ENCODE measurements at regions not wholly inside any gene's neighbourhood (a gene's known extent, or its start where the extent isn't known, plus 50 kb on each side); places are given as distances from the start of the nearest gene placed in this dataset.

DNA sequence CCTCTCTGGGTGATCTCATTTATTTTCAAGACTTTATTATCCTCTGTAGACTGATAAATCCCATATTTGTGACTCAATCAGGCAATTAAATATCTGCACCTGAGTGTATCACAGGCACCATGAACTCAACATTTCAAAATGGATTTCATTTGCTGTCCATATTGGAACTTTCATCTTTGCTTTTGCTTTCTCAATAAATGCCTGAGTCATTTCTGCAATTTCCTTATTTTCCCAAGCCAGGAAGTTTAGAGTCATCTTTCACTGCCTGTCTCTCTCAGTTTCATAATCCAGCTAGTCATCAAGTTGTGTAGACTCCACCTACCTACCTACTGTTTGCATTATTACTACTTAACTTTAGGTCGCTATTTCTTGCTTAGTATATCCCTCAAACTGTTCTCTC is 540.9 kb downstream of the LMO4 start:
- in situ Hi-C loops (cut with MboI; ENCODE audit: low pct_unique_long_range_greater_than_20kb, low sequenced_read_pairs) = no loop called here
- peak; percentile 35 for DNase-seq

DNA sequence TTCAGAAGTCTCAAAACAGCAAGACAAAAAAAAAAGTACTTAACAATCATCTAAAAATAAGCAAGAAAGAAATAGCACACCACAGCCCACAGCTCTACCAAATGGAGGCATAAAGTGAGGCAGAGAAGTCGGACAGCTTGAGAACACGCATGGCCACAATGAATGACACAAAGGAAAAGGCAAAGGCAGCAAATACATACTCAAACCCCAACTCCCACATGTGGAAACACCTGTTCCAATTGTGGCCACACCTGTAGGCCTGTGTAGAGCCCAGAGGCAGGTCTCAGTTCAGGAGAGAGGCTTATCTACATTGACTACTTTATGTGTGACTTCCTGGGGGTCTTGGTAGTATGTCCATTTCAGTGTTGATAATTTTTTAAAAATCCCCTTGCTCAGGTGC is 543.5 kb downstream of the LMO4 start:
- no peak for DNase-seq
- in situ Hi-C loops (cut with MboI; ENCODE audit: low pct_unique_long_range_greater_than_20kb, low sequenced_read_pairs) = no loop called here

DNA sequence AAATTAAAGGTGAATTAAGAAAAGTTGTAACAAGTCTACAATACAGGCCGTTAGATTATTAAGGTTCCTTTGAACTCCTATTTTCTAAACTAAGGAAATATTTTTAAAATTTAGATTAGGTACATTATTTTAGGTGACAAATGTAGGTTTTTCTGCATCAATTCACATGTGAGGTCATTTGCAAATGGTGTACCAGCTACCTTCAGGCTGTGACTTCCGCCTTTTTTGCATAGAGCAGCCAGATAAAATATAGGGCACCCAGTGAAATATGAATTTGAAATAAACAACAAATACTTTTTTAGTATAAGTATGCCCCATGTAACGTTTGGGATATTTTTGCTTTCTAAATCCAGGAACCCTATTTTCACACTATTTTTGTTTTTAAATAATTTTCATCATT is 544.0 kb downstream of the LMO4 start:
- DNase-seq = no peak
- in situ Hi-C loops (cut with MboI; ENCODE audit: low pct_unique_long_range_greater_than_20kb, low sequenced_read_pairs) = no loop called here

DNA sequence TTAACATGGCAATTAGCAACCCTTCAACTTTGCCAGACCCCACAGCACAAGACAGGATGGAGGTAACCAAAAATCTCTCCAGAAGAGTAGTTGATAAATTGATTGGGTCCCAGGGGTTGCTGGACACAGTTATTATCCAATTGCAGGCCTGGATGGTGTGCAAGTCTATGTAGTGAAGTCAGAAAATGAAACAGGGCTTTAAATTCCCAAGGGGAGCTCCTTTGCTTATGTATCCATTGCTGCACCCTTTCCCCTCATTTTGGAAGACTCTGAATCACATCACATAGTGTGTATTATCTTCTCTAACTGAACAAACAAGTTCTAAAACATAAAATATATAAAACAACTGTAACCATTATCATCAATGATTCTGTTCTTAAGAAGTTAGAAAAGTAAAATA is 550.2 kb downstream of the LMO4 start:
- no peak for DNase-seq
- in situ Hi-C loops (cut with MboI; ENCODE audit: low pct_unique_long_range_greater_than_20kb, low sequenced_read_pairs) = no loop called here

DNA sequence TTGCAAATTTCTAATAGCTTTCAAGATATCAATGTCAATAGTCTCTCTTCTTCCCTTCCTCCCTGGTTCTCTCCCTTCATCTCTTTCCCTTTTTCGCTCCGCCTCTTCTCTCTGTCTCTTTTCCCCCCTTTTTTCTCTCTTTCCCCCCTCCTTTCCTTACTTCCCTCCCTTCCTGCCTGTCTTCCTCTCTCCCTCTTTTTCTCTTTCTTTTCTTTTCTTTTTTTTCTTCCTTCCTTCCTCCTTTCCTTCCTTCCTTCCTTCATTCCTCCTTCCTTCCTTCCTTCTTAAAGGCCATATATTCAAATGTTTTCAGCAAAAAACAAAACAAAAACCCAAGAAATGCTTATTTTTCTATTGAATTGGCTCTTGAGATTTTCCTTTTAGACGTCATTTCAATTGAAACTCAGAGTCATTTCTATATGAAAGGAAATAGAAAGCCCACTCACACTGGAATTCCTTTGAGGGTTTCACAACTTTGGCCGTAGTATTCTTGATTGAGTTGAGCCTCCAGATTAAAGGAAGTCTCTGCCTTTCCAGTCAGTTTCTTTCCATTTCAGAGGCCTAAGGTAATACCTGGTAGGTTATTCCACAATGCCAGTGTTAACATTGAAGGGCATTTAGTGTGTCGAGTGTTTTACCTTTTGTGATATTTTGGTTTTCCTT is 551.5 kb downstream of the LMO4 start:
- DNase-seq = no peak
- in situ Hi-C loops (cut with MboI; ENCODE audit: low pct_unique_long_range_greater_than_20kb, low sequenced_read_pairs) = no loop called here

DNA sequence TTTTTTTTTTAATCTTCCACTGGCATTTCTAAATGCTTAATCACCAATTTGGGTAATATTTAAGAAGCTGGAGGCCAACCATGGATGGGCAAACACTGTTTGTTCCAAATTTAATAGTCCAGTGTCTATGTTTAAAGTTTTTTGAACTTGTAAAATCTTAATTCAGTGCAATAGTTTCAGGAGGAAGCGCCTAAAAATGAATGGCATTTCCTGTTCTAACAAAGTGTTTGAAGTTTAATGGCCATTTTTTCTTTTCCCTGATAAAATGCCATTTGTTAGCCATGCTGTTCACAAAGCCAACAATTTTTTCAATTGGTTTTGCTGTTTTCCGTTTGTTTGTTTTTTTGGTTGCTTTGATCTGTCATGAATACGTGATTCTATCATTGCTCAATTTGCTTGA is 552.1 kb downstream of the LMO4 start:
- in situ Hi-C loops (cut with MboI; ENCODE audit: low pct_unique_long_range_greater_than_20kb, low sequenced_read_pairs) = no loop called here
- DNase-seq = no peak

DNA sequence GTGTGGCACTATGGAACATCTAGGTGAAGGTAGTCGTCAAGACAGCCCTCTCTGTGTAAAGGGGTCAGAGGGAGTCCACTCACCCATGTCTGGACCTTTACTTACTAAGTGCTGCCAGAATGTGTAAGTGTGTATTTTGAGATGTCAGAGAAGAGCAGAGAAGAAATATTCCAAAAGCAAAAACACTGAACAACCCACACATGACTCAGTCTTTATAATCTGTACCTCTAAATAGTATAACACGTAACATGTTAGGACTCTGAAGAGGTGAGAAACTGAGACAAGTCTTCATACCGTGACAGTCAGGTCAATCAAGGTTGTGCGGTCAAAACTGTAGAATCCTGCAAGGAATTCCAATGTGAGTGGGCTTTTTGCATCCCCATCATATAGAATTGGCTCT is 555.2 kb downstream of the LMO4 start:
- in situ Hi-C loops (cut with MboI; ENCODE audit: low pct_unique_long_range_greater_than_20kb, low sequenced_read_pairs) = no loop called here
- DNase-seq = no peak

DNA sequence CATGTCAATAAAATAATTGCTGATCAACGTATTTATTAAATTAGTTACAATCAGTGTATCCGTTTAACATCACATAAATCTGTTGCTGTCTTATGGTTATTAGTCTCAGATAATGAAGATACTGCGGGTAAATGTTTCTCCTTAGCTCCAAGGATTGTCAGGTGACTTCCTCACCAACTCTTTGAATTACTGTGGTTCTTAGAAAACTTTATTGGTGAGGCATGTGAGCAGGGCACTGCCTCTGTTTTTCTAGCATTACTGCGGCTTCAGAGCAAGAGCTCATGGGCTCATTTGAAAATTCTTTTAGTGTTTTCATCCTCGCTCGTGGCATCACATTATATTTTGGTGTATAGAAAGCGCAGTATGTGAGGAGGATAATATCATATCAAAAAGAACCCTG is 555.9 kb downstream of the LMO4 start:
- DNase-seq = no peak
- in situ Hi-C loops (cut with MboI; ENCODE audit: low pct_unique_long_range_greater_than_20kb, low sequenced_read_pairs) = no loop called here

DNA sequence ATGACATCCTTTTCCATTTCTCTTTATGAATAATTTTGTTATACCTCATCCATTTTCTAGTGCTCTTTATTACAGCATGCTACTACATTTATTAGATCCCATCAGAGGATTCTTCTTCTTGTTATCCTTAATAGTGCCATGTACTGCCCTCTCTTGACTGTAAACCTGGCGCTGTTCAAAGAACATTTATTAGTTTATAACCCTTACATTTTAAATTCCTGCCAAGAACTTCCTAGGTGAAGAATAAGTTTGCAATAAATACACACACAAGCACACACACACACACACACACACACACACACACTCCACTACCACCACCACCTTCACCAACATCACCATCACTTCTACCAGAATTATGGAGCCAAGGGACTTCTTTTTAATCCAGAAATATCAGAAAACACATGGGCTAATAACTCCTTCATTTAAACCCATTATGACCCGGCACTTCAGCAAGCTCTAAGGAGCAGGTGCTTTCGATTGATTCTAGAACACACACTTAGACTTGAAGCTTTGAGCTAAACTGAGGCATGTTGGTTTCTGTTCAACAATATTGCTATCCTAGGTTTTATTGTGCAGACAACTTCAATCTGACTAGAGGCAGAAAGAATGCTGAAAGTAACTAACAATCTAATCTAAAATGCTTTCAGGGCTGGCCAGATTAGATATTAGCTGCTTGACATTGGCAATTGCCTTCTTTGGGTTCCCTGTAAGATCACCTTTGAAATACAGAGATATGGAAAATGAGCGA is 556.8 kb downstream of the LMO4 start:
- DNase-seq = no peak
- in situ Hi-C loops (cut with MboI; ENCODE audit: low pct_unique_long_range_greater_than_20kb, low sequenced_read_pairs) = no loop called here

DNA sequence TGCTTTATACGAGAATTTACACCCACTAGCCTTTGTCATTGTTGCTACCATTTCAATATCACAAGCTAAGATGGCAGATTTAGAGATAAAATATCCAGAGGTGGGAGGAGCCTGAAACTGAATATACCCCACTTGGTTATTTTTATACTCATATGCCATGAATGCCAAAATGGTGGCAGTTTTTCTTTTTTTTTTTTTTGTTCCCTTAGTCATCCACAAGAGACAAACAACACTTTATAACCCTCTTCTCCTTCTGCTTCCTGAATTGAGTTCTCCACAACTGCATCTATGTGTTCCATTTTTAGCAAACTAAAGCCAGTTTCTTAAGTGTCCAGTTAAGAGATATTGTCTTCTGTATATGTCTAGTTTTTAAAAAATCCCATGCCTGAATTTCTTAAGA is 558.4 kb downstream of the LMO4 start:
- in situ Hi-C loops (cut with MboI; ENCODE audit: low pct_unique_long_range_greater_than_20kb, low sequenced_read_pairs) = no loop called here
- peak; percentile 2 for DNase-seq

DNA sequence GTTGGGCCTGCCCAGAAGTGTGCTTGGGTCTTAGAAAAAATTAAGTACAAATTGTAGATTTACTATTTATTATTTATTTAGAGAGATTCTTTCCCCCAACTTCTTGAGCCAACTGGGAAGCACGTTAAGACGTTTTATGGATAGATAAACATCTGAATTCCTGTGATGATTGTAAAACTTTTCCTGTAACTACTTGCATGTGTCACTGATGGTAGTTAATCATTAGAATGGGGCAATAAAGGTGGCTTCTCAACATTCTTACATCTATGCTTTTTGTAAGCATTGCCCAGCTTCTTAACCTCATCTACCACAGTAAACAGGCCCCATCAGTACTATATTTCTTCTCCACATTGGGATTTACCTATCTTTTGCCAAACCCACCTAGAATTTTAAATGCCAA is 559.8 kb downstream of the LMO4 start:
- no peak for DNase-seq
- in situ Hi-C loops (cut with MboI; ENCODE audit: low pct_unique_long_range_greater_than_20kb, low sequenced_read_pairs) = no loop called here

DNA sequence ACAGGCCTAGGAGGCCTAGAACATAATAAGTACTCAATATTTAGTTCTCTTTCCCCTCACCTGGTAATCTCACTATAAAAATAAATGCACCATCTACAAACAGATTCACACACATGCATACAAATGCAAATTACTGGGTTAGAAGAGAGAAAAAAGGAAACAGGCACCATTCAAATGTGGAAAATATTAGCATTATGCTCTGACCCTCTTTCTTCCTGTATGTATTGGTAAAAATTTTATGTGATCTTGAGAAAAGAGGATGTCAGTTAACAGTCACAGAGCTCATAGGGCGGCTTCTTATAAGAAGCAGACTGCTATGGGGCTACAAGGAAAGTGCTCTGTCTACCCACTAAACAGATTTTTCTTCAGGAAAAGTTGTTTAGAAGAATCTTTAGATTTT is 565.4 kb downstream of the LMO4 start:
- DNase-seq = no peak
- in situ Hi-C loops (cut with MboI; ENCODE audit: low pct_unique_long_range_greater_than_20kb, low sequenced_read_pairs) = no loop called here

DNA sequence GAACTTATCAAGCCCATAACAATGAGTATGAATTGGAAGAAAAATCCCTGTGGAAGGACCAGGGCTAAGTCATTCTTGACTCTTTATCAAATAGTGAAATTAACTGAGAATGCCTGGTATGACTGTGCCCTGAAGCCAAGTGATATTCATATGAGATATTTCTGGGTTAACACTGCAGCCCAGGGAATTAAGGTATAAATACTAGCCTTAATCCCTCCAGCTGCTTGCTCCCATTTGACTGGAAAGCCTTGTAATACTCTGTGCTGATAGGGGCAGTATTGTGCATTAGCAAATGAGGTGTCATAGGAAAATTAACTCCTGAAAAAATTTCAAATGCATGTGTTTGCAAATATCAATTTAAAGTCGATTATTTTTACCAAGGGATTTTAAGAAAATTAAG is 568.8 kb downstream of the LMO4 start:
- in situ Hi-C loops (cut with MboI; ENCODE audit: low pct_unique_long_range_greater_than_20kb, low sequenced_read_pairs) = no loop called here
- DNase-seq = no peak

DNA sequence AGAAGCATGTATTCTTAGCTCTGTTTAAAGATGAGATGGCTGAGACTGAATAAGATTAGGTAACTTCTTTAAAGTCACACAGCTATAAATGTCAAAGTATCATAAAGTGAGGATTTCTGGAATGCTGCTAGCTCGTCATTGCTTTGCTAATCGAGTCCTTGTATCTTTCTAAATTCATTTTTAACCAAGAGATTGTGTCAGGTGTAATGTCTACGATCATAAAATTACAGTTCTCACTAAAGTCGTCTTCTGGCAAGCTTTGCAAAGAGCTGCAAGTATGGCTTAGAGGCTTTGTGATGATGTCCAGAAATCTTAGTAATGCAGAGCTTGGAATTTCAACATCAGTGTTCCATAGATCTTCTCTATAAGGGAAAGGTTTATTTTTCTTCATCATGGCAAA is 569.8 kb downstream of the LMO4 start:
- no peak for DNase-seq
- in situ Hi-C loops (cut with MboI; ENCODE audit: low pct_unique_long_range_greater_than_20kb, low sequenced_read_pairs) = no loop called here

DNA sequence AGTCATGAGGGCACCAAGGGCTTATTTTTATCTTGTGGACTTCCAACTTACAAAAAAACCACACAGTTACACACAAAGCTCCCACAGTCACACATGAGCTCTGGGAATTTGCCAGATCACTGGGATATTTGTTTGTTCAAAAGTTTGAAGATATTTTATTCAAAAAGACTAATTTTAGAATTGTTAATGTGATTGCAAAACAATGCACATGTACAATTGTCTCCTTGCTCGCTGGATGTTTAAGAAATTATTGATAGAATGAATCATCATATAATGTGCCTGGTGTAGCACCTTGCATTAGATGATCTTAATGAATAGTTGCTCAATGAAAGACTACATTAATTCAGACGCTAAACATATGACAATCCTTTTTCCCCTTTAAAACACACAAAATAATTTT is 570.3 kb downstream of the LMO4 start:
- no peak for DNase-seq
- in situ Hi-C loops (cut with MboI; ENCODE audit: low pct_unique_long_range_greater_than_20kb, low sequenced_read_pairs) = no loop called here

DNA sequence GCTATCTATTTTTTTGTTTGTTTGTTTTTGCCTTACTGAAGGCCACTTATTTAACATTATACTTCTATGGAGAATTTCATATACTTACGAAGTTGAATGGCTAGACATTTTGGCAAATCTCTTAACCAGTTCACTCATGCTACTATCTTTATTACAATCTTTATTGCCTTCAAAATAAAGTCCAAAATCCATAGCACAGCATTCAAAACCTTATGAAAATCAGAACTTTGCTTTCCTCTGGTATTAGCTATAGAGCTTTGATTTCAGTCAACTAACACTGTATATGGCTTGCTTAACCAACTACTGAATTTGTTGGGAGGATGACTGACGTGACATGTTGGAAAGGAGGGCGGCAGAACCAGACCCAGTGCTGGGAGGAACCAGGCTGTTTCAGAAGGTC is 571.1 kb downstream of the LMO4 start:
- in situ Hi-C loops (cut with MboI; ENCODE audit: low pct_unique_long_range_greater_than_20kb, low sequenced_read_pairs) = no loop called here
- no peak for DNase-seq

DNA sequence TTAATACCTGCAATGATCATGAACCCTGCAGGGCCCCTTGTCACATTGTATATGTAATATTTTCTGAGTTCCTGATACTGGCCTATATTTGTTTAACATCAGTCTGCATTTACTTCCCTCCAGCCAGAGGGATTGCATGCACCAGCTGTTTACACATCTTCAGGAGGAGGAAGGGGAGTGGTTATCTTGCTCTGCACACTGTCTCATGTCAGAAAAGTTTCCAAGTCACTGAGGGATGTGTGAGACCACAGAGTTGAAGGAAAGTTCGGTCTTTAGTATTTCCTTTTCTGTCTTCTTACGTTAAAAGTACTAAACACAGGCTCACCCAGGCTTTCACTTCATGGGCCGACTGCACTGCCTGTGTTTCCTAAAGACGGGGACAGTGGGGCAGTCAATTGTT is 574.1 kb downstream of the LMO4 start:
- in situ Hi-C loops (cut with MboI; ENCODE audit: low pct_unique_long_range_greater_than_20kb, low sequenced_read_pairs) = no loop called here
- DNase-seq = peak; percentile 62

DNA sequence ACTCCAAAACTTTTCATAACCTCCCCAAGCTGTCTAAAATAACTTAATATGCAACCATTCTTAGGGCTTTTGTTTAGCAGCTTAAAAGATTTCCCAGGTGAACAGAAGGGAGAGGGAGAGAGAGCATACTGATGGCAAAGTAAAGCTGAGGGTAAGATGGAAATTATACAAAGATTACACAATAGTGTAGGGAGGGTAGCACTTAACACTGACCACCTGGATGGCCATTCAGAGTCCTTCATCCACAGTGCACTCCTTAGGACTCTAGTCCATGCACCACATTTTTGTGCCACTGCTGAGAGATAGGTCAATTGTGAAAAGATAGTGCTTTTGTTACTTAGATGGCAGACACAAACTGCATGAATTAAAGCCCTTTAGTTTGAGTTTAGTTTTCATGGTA is 574.6 kb downstream of the LMO4 start:
- in situ Hi-C loops (cut with MboI; ENCODE audit: low pct_unique_long_range_greater_than_20kb, low sequenced_read_pairs) = no loop called here
- DNase-seq = no peak

DNA sequence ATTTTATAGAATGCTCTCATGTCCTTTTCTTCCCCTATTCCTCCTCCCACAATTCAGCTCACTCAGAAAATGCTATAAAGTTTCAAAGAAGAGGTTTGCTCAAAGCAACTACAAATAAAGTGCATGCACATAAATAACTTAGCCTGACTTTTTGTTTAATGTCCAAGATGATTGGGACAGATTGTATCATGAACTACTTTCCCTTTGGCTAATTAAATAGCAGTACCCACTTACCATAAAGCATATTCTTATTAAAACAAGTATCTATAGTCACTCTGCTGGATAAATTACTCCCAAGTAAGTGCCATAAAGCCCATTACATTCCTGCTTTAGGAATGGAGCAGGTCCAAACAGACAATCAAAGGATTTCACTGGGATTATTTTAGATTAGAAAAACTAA is 576.0 kb downstream of the LMO4 start:
- no peak for DNase-seq
- in situ Hi-C loops (cut with MboI; ENCODE audit: low pct_unique_long_range_greater_than_20kb, low sequenced_read_pairs) = no loop called here

DNA sequence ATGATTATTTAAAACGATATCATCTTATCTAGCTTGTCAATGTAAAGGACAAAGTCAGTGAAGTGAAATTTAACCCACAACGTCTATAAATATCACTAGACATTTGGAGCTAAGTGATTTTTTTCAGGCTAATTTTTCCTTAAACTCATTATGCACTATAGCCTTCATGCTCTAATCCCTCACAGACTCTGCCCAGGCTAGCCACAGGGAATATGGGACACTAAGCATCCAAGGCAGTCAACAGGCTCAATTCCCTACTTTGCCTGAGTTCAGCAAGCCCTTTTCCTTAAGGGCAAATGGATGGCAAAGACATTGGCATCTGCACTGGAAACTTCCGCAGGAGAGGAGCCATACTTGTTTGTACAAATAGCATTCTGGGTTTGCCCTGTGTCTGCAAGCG is 577.0 kb downstream of the LMO4 start:
- DNase-seq = no peak
- in situ Hi-C loops (cut with MboI; ENCODE audit: low pct_unique_long_range_greater_than_20kb, low sequenced_read_pairs) = no loop called here

DNA sequence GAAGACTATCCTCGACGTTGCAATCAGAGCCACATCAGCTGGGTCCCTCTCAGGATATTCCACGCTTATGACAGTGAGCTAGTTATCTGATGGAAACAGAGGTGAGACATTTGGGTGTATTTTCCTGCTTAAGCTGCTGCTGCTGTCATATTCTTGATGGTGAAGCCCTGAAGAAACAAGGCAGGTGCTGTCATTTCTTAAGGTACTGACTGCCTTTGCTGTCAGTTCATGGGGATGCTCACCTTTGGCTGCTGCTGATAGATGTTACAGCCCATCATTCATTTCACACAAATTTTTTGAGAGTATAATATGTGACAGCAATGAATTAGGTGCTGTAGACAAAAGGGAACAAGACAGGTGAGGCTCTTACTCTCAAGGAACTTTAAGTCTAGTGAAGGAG is 577.4 kb downstream of the LMO4 start:
- no peak for DNase-seq
- in situ Hi-C loops (cut with MboI; ENCODE audit: low pct_unique_long_range_greater_than_20kb, low sequenced_read_pairs) = no loop called here
